NB4 (cell line): ENCODE measurements at regions not wholly inside any gene's neighbourhood (a gene's known extent, or its start where the extent isn't known, plus 50 kb on each side); places are given as distances from the start of the nearest gene placed in this dataset.

Source experiments
- DNase-seq: peaks from one replicate; pipeline ENCODE4 v3.0.0; 2010; ENCODE audit warnings: low read depth
- H3K4me3 ChIP-seq: one replicate; pipeline ENCODE4 v1.5.1; 2011; ENCODE audit warnings: mild to moderate bottlenecking, low read depth, low read length, moderate library complexity
- CTCF ChIP-seq: IDR thresholded peaks from one replicate; pipeline ENCODE4 v1.5.1; 2012; ENCODE audit warnings: low read depth, low read length
- MAX ChIP-seq: IDR thresholded peaks from 2 replicates; pipeline ENCODE4 v1.6.1; 2011; ENCODE audit warnings: low read depth, low read length
- MYC ChIP-seq: IDR thresholded peaks from 2 replicates; pipeline ENCODE4 v1.6.1; 2011; ENCODE audit warnings: low read depth, low read length
- POLR2A ChIP-seq: IDR thresholded peaks from 2 replicates; pipeline ENCODE4 v1.6.1; 2011; ENCODE audit warnings: mild to moderate bottlenecking; ENCODE audit not compliant: insufficient read length; ENCODE audit errors: extremely low read depth

- H3K4me3 ChIP-seq, result no peak overlapping the region
- DNase-seq, result no peak
- no peak for TF ChIP-seq POLR2A
- no peak for TF ChIP-seq CTCF
- no peak for TF ChIP-seq MAX
- TF ChIP-seq MYC, result no peak
These were observed 141.6 kb upstream of the DTNBP1 start for GRCh38 chr6:15804164-15805154.

- DNase-seq, result no peak
- H3K4me3 ChIP-seq, result no peak overlapping the region
- no peak for TF ChIP-seq MYC
- TF ChIP-seq MAX, result no peak
- TF ChIP-seq CTCF, result no peak
- no peak for TF ChIP-seq POLR2A
These were observed 139.6 kb upstream of the DTNBP1 start for GRCh38 chr6:15802466-15802865.

GRCh38 chr6:15801912-15802311, 139.1 kb upstream of the DTNBP1 start:
- TF ChIP-seq MYC (no peak), MAX (no peak), CTCF (no peak), POLR2A (no peak)
- H3K4me3 ChIP-seq, result no peak overlapping the region

GRCh38 chr6:15800841-15801617, 138.2 kb upstream of the DTNBP1 start:
- no peak for TF ChIP-seq POLR2A
- no peak for TF ChIP-seq MYC
- no peak for TF ChIP-seq MAX
- TF ChIP-seq CTCF, result no peak
- no peak overlapping the region for H3K4me3 ChIP-seq
- DNase-seq, result no peak

More at GRCh38 chr6:15801912-15802311, 139.1 kb upstream of the DTNBP1 start:
- DNase-seq, result no peak

- no peak overlapping the region for H3K4me3 ChIP-seq
- DNase-seq, result no peak
- no peak for TF ChIP-seq MYC
- TF ChIP-seq CTCF, result no peak
- no peak for TF ChIP-seq POLR2A
- TF ChIP-seq MAX, result no peak
These were observed 135.9 kb upstream of the DTNBP1 start for GRCh38 chr6:15798533-15799255.
